ENCODE measurements at regions not wholly inside any gene's neighbourhood (a gene's known extent, or its start where the extent isn't known, plus 50 kb on each side); places are given as distances from the start of the nearest gene placed in this dataset.

- no peak for DNase-seq
Observed at GRCh38 chr2:129711816-129712675, 267.4 kb upstream of the RAB6C start.

GRCh38 chr2:129712676-129712985 is 266.8 kb upstream of the RAB6C start:
- no peak for DNase-seq

GRCh38 chr2:129713337-129713736 is 266.1 kb upstream of the RAB6C start:
- DNase-seq = no peak

- DNase-seq = no peak
Observed at GRCh38 chr2:129716781-129717559, 262.5 kb upstream of the RAB6C start.

- no peak for DNase-seq
Observed at GRCh38 chr2:129717560-129718130, 261.8 kb upstream of the RAB6C start.

- DNase-seq = no peak
Observed at GRCh38 chr2:129719335-129719734, 260.1 kb upstream of the RAB6C start.

DNA sequence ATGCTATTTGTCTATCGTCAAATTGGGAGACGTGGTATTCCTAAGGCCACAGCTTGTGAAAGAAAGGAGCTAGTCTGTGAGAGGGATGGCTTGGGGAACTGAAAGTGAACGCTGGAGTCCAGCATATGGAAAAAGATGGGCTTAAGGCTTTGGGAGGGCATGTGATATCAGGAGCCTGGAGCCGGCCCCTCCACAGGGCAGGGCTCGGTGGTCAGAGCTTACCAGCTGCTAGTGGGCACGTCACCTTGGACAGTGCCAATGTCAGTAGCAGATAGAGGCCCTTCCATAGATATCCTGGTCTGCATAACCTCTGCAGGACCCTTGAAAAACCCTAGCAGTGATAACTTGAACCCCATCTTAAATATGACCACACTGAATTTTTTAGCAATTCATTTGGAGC is 259.1 kb upstream of the RAB6C start:
- no peak for DNase-seq

GRCh38 chr2:129720761-129721160 is 258.7 kb upstream of the RAB6C start:
- no peak for DNase-seq

- DNase-seq = no peak
Observed at GRCh38 chr2:129721236-129721635, 258.2 kb upstream of the RAB6C start.

GRCh38 chr2:129721846-129722245 is 257.6 kb upstream of the RAB6C start:
- DNase-seq = no peak

GRCh38 chr2:129722306-129723019 is 257.0 kb upstream of the RAB6C start:
- no peak for DNase-seq

DNA sequence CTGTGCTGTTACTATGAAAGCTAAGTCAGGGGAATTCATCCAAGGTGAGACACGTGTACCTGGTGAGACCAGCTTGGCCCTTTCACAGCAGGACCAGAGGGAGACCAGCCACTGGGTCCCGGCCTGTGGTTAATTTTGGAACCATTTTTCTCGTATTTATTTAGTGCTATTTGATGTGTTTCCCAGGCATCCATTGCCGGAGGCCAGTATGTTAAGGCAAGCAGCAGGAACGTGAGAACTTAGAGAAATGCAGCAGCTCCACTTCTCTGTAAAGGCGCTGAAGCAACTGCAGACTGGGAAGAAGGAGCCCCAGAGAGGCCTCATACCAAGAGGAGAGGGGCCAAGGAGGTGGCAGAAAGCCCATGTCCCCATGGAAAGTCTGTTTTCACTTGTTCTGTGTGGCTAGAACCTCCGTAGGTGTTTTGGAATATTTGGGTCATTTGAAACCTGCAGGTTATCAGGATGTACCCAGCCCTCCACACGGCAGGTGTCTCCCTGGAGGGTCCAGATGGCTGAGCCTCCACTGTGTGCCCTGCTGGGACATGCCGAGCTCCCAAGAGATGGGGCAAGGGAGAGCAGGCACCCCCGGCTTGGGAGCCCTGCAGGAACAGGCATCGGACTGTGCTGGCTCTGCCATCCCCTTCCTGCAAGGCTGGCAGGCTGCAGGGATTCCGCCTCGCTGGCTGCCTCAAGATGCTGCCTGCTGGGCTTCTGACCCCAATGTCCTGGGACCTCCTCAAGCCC is 256.0 kb upstream of the RAB6C start:
- no peak for DNase-seq

- no peak for DNase-seq
Observed at GRCh38 chr2:129724021-129724757, 255.3 kb upstream of the RAB6C start.

DNA sequence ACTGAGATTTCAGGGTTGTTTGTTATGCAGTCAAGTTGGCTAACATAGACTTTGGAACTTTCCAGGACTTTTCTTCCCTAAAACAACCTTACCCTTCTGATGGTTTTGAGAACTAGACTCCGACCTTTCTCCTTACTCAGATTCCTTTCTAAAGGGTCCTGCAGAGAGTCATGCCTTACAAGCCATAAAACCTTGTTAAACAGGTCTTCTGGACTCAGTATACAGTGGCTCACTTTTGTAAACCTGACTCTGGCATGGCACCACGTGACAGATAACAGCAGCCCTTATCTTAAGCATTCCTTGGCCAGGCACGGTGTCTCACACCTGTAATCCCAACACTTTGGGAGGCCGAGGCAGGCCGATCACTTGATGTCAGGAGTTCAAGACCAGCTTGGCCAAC is 253.2 kb upstream of the RAB6C start:
- DNase-seq = no peak

- no peak for DNase-seq
Observed at GRCh38 chr2:129727286-129727685, 252.2 kb upstream of the RAB6C start.

GRCh38 chr2:129728035-129728972 is 251.2 kb upstream of the RAB6C start:
- no peak for DNase-seq

GRCh38 chr2:129729011-129729410 is 250.5 kb upstream of the RAB6C start:
- no peak for DNase-seq

- DNase-seq = no peak
Observed at GRCh38 chr2:129729646-129730045, 249.8 kb upstream of the RAB6C start.

- no peak for DNase-seq
Observed at GRCh38 chr2:129730979-129731378, 248.5 kb upstream of the RAB6C start.

GRCh38 chr2:129731907-129732629 is 247.4 kb upstream of the RAB6C start:
- no peak for DNase-seq

Data from NCI-H1417 treated with DMSO at 0.1 percent for 48 hours (cell line).